Endothelial cell of umbilical vein (primary cell): ENCODE measurements at regions not wholly inside any gene's neighbourhood (a gene's known extent, or its start where the extent isn't known, plus 50 kb on each side); places are given as distances from the start of the nearest gene placed in this dataset.

Experiments
- BruUV-seq: library from RNA; stranded (reverse); fragments of 400-500 nt; replicated peaks from 2 replicates; lab custom pipeline; 2021; lab: Mats Ljungman, UMichigan
- CTCF ChIA-PET: fragments of 300-600, 350-600 bp; sonication (Branson Sonifier 250); formaldehyde crosslinking; loops from one replicate; lab custom pipeline; 2021; ENCODE audit warnings: antibody characterized with exemption, inconsistent platforms; lab: Charles Lee
- POLR2A ChIA-PET: fragments of 300-600, 350-600 bp; sonication (Branson Sonifier 250); formaldehyde crosslinking; loops from one replicate; lab custom pipeline; 2021; ENCODE audit warnings: antibody characterized with exemption, inconsistent platforms; lab: Charles Lee
- DNase-seq: peaks from one replicate; pipeline ENCODE4 v3.0.0-alpha.2; 2011; ENCODE audit warnings: low read depth, low spot score
- FAIRE-seq: peaks from 2 replicates; lab custom pipeline; 2011; peaks lifted over from hg19 to GRCh38; lab: Jason Lieb, UNC
- H2AFZ ChIP-seq: 2 replicates; pipeline ENCODE4 v1.6.0; 2012; ENCODE audit warnings: low read depth, low read length, control low read depth, inconsistent platforms
- H3K27ac ChIP-seq: 2 replicates; pipeline ENCODE4 v1.5.1; 2011; ENCODE audit warnings: low read depth, mild to moderate bottlenecking, control low read depth, low read length, moderate library complexity; ENCODE audit not compliant: insufficient read depth
- H3K27me3 ChIP-seq, 2 experiments: 2 replicates each; pipeline versions ENCODE4 v1.6.0 to v1.6.1; 2011; ENCODE audit warnings: low read length in 2 of 2, mixed read lengths in 1 of 2; ENCODE audit not compliant: control insufficient read depth in 2 of 2, insufficient read depth in 2 of 2
- H3K36me3 ChIP-seq, 2 experiments: 2 replicates in 1 of 2; 3 replicates in 1 of 2; pipeline ENCODE4 v1.5.1; 2011; ENCODE audit warnings: low read length in 2 of 2, mild to moderate bottlenecking in 1 of 2, moderate library complexity in 1 of 2; ENCODE audit not compliant: control insufficient read depth in 2 of 2, insufficient read depth in 2 of 2; ENCODE audit errors: extremely low read depth in 1 of 2
- H3K4me1 ChIP-seq: 3 replicates; pipeline ENCODE4 v1.5.1; 2011; ENCODE audit warnings: mild to moderate bottlenecking, low read length; ENCODE audit not compliant: control insufficient read depth, insufficient read depth; ENCODE audit errors: extremely low read depth
- H3K4me2 ChIP-seq: 2 replicates; pipeline ENCODE4 v1.6.1; 2011; ENCODE audit warnings: low read length, control low read depth, mixed read lengths; ENCODE audit not compliant: insufficient read depth
- H3K4me3 ChIP-seq, 3 experiments: fragments of 200-600 bp in 1 of 3; sonication (generic), shearing (Covaris generic) in 1 of 3; replicated peaks in 1 of 3; 2 replicates each; pipeline ENCODE4 v1.5.1; 2011 to 2016; ENCODE audit warnings: control low read depth in 3 of 3, low read length in 3 of 3, mild to moderate bottlenecking in 2 of 3, inconsistent platforms in 1 of 3, low read depth in 1 of 3, moderate library complexity in 1 of 3; ENCODE audit not compliant: insufficient read depth in 1 of 3
- H3K79me2 ChIP-seq: 2 replicates; pipeline ENCODE4 v1.6.0; 2012; ENCODE audit warnings: low read length, inconsistent platforms; ENCODE audit not compliant: control insufficient read depth, insufficient read depth
- H3K9ac ChIP-seq: replicated peaks from 2 replicates; pipeline ENCODE3; 2011; ENCODE audit warnings: low read length, control low read depth; ENCODE audit not compliant: insufficient read depth; ENCODE audit errors: extremely low read depth
- H3K9me1 ChIP-seq: replicated peaks from 3 replicates; pipeline ENCODE4 v1.6.0; 2011; ENCODE audit warnings: mild to moderate bottlenecking, low read length; ENCODE audit not compliant: control insufficient read depth, insufficient read depth; ENCODE audit errors: extremely low read depth
- H3K9me3 ChIP-seq: replicated peaks from 2 replicates; pipeline ENCODE4 v1.5.1; 2012; ENCODE audit warnings: low read length, inconsistent platforms; ENCODE audit not compliant: control insufficient read depth, insufficient read depth
- H4K20me1 ChIP-seq: replicated peaks from 2 replicates; pipeline ENCODE3; 2011; ENCODE audit warnings: mild to moderate bottlenecking, low read length; ENCODE audit not compliant: control insufficient read depth, insufficient read depth; ENCODE audit errors: extremely low read depth
- CTCF ChIP-seq, 2 donors: IDR thresholded peaks; 1 replicate in 1 of 2; 2 replicates in 1 of 2; pipeline ENCODE4 v1.5.1; 2011; ENCODE audit warnings: low read length in 2 of 2, mild to moderate bottlenecking in 2 of 2, moderate library complexity in 2 of 2, control low read depth in 1 of 2, inconsistent platforms in 1 of 2, low read depth in 1 of 2; ENCODE audit not compliant: insufficient read depth in 1 of 2; ENCODE audit errors: extremely low read depth in 1 of 2
- FOS ChIP-seq: IDR thresholded peaks from 2 replicates; pipeline ENCODE4 v1.6.1; 2011; ENCODE audit warnings: mild to moderate bottlenecking, low read length, moderate library complexity, borderline replicate concordance; ENCODE audit not compliant: insufficient read depth
- GATA2 ChIP-seq: IDR thresholded peaks from 2 replicates; pipeline ENCODE4 v1.7.0; 2011; ENCODE audit warnings: low read depth, mild to moderate bottlenecking, moderate library complexity, mixed read lengths, low read length; ENCODE audit not compliant: insufficient read length, insufficient read depth
- MAX ChIP-seq: IDR thresholded peaks from 2 replicates; pipeline ENCODE4 v1.6.1; 2011; ENCODE audit not compliant: insufficient read depth, insufficient read length
- MYC ChIP-seq: IDR thresholded peaks from one replicate; pipeline ENCODE4 v1.6.1; 2011; ENCODE audit warnings: mild to moderate bottlenecking, low read depth, low read length
- POLR2A ChIP-seq: IDR thresholded peaks from 2 replicates; pipeline ENCODE4 v1.6.1; 2012; ENCODE audit warnings: low read depth, mild to moderate bottlenecking, control low read depth, low read length
- dilution Hi-C: fragments of 300-500 bp; cut with MboI; formaldehyde crosslinking; loops from one replicate; pipeline ENCODE4 v1.15.0; 2019; ENCODE audit warnings: low sequenced_read_pairs; ENCODE audit not compliant: extremely low pct_ligation_motif_present
- intact Hi-C: fragments of 100-400 bp; cut with micrococcal nuclease; formaldehyde crosslinking; loops from one replicate; pipeline ENCODE4 v1.10.0; 2022

DNA sequence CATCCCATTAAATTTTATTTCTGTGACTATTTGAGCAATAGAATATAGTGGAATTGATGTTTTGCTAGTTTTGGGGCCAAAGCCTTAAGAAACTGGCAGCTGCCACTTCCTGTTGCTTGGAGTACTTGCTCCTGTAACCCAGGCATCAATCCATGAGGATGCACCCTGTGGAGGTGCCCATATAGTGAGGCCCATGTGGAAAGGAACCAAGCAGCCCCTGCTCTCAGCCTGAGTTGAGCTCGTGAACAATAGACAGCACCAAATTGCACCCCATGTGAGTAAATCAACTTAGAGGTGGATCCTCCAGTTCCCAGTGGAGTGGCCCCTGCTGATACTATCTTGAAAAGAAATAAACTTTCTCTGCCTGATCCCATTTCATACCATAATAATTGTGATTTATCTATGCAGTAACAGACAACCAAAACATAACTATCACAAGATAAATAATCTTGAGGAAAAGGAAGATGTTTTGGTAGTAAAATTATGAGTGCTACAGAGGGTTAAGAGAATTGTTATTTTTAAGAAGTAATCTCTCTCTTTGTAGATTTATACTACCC lies 481.9 kb downstream of the TBC1D32 start:
- CTCF ChIA-PET, result no interaction called here
- no peak for FAIRE-seq
- dilution Hi-C loops (no loop called here), intact Hi-C loops (no loop called here)
- DNase-seq, result no peak
- Histone ChIP-seq H3K27me3 (no peaks in the 10 kb centered on the region), H4K20me1 (no peaks in the 10 kb centered on the region), H3K79me2 (no peaks in the 10 kb centered on the region), H3K9me1 (no peaks in the 10 kb centered on the region), H2AFZ (no peak overlapping the region), H3K36me3 (no peaks in the 10 kb centered on the region), H3K9me3 (no peaks in the 10 kb centered on the region), H3K4me3 (no peak overlapping the region), H3K9ac (no peak overlapping the region), H3K4me1 (no peaks in the 10 kb centered on the region), H3K27ac (no peak overlapping the region), H3K4me2 (no peak overlapping the region)
- POLR2A ChIA-PET, result no interaction called here
- BruUV-seq, result no TSS peak
- TF ChIP-seq MYC (no peak), FOS (no peak), CTCF (IDR thresholded peaks at IDR 0.05; ENCODE audit: extremely low read depth in 1 of 2, insufficient read depth in 1 of 2, low read depth in 1 of 2, low read length in 2 of 2) (no peak), POLR2A (no peak), MAX (no peak)

DNA sequence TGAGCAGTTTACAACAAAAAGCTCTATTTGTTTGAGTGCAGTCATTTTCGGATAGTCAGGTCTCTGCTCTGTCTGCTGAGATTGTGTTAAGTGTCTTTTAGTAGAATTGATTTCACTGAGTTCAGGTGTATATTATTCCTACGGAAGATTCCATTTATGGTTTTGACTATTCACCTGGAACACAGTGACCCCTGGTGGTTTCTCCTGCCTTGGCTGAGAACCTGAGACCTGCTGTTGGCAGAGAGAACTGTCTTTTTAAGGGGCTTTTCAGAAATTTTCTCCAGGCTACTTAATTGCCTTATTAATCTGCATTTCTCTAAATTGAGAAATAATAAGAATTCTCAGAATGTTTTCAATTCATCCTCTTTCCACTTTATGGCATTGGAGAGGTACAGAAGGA lies 508.0 kb downstream of the TBC1D32 start:
- intact Hi-C loops (loop anchor here (2.0 kb wide), 1 partner anchor 1083 kb away; no protein-coding TSS in a partner anchor), dilution Hi-C loops (no loop called here)
- Histone ChIP-seq H4K20me1 (no peaks in the 10 kb centered on the region), H3K9ac (no peak overlapping the region), H3K36me3 (no peaks in the 10 kb centered on the region), H2AFZ (no peak overlapping the region), H3K27ac (no peak overlapping the region), H3K4me3 (no peak overlapping the region), H3K79me2 (no peaks in the 10 kb centered on the region), H3K9me1 (no peaks in the 10 kb centered on the region), H3K9me3 (no peaks in the 10 kb centered on the region), H3K4me2 (no peak overlapping the region), H3K4me1 (no peaks in the 10 kb centered on the region), H3K27me3 (no peaks in the 10 kb centered on the region)
- DNase-seq (no peak), FAIRE-seq (no peak)
- no peak for TF ChIP-seq GATA2
- TF ChIP-seq CTCF (IDR thresholded peaks at IDR 0.05; ENCODE audit: extremely low read depth in 1 of 2, insufficient read depth in 1 of 2, low read depth in 1 of 2, low read length in 2 of 2), result peak in 1 of 2 donors; percentile 16
- no TSS peak for BruUV-seq
- POLR2A ChIA-PET, result no interaction called here
- CTCF ChIA-PET, result no interaction called here
